HG02610 (cell line): ENCODE measurements at regions not wholly inside any gene's neighbourhood (a gene's known extent, or its start where the extent isn't known, plus 50 kb on each side); places are given as distances from the start of the nearest gene placed in this dataset.

Source experiments
- ATAC-seq: cut with Tn5 transposase; IDR thresholded peaks from one replicate; pipeline ENCODE4 v1.9.1; 2021; ENCODE audit warnings: mild to moderate bottlenecking, moderate library complexity; ENCODE audit not compliant: unreplicated experiment

DNA sequence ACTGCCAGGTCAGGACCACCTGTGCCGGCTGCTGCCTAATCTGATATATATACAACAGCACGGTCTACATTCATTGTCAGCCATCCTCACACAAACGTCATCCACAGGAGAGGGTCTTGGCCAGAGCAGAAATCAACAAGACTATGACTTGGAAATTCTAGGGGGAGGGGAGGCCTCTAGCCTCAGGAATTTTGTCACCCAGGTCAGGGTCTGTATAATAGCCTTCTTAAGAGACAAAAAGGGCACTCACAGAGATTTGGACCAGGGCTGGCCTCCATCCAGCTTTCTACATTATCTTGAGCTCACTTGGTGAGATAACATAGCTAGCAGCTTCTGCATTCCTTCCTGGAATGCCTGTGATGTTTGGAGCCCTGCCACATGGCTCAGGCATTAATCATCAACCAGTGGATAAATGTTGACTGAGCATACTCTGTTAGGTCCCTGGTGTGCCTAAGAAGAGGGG lies 50.4 kb upstream of the CTIF start:
- ATAC-seq, result no peak

DNA sequence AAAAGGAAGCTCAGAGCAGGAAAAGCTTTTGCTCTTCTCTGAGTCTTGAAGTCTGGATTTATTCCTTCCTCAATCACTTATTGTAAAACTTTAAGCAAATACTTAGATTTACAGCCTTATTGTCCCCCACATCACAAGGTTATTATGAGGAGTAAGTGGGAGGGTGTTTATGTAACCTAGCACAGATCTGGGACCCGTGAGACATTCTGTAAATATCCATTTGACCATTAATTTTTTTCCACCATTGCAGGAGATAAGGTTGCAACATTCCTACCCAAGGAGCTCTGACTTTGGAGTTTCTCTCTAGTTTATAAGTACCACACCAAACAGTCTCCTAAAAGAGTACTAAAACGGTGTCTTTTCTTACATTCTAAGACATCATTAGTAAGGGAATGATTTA lies 52.1 kb upstream of the CTIF start:
- no peak for ATAC-seq

DNA sequence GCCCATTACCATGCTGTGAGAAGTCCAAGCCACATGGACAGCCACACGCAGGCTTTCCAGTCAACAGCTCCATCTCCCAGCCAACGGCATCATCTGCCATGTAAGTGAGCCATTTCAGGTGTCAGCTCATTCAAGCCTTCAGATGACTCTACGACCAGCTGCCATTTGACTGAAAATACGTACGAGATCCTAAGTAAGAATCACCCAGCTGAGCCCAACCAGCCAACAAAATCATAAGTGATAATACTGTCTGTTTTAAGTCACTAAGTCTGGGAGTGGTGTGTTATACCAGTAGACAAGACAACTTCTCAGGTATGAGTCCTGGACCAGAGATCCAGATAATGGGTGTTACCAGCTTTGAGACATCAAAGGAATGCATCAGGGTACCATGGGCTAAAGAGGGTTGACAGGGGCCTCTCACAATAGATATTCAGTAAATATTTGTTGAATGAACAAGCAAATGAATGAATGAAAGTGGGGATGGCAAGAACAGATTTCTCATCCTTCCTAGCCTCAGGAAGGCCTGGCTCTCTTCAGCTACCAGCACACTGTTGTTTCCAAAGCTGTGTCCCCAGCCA lies 52.9 kb upstream of the CTIF start:
- no peak for ATAC-seq

DNA sequence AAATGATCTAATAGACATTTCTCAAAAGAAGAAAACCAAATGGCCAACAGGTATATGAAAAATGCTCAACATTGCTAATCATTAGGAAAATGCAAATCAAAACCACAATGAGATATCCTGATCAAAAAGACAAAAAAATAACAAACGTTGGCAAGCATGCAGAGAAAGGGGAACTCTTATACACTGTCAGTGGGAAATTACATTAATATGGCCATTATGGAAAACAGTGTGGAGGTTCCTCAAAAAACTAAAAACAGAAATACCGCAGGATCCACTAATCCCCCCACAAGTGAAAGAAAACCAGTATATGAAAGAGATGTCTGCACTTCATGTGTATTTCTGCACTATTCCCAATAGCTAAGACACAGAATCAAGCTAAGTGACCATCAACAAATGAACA lies 57.7 kb upstream of the CTIF start:
- ATAC-seq, result no peak

DNA sequence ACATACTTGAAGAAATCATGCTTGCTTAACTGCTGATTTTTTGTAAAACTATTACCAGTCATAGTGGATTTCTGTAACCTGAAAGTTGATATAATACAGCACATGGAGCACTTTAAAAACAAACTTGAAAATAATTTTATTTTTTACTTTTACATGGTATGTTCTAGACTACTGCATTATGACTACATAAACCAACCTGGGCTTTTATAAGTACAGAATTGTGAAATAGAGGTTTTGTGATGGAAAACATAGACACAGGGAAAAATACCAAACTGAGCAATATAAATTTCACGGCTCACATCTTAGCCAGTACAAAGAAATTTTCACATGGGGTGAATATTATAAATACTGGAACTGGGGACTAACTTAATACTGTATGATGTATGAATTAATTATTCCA lies 59.3 kb upstream of the CTIF start:
- ATAC-seq, result no peak

DNA sequence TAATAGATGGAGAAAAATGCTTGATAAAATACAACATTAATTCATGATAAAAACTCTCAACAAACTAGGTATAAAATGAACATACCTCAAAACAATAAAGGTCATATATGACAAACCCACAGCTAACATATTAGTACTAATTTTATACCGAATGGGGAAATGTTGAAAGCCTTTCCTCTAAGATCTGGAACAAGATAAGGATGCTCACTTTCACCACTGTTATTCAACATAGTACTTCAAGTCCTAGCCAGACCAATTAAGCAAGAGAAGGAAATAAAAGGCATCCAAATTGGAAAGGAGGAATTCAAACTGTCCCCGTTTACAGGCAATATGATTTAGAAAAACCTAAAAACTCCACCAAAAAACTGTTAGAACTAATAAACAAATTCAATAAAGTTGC lies 61.5 kb upstream of the CTIF start:
- ATAC-seq, result no peak

DNA sequence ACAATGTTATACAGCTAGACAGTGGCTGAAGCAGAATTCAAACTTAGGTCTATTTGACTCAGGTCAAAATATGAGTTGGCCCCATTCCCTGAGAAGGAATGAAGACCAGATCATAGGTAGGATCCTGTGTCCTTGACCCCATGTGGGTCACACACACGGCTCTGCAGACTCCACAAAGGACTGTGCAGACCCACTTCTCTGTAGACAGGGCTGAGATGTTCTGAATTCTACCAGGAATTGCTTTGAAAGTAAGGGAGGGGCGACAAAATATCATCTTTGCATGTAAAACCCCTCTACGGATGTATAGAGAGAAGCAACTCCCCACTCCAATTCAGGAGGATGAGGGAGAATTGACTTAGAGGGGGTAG lies 62.3 kb upstream of the CTIF start:
- ATAC-seq, result no peak

DNA sequence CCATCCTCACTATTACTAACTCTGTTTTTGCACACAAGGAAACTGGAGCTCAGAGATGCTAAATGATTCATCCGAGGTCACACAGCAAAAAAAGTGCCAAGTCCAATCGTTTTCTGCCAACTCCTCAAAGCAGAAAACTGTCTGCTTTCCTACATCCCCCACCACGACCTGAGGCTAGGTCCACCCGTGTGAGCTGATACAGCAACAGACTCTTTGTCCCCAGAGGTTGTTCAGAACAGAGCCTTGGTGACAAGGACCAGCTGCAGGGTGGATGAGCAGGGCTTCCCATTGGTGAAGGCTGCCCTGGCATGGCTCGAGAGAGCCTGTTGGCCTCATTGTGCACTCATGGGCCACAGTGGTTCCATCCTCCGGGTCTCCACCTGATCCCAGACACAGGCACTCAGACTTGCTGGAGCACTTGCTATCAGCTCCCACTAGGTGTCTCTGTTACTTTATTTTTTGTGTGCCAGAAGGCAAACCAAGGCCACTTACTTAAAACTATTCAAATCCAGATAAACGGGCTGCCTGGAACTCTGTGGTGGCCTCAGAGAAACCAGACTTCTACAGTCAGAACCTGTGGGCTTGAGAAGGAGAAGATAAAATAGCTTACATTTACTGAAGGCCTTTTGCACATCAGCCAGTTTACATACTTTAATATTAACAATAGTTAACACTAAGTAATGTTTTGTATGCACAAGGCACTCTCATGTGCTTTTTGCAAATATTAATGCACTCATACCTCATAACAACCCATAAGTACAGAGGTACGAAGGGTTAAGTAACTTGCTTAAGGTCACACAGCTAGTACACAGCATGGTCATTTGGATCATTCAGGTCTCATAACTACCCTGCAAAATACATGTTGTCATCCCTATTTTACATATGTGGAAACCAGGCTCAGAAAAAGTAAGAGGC lies 62.9 kb upstream of the CTIF start:
- ATAC-seq, result peak; percentile 59

DNA sequence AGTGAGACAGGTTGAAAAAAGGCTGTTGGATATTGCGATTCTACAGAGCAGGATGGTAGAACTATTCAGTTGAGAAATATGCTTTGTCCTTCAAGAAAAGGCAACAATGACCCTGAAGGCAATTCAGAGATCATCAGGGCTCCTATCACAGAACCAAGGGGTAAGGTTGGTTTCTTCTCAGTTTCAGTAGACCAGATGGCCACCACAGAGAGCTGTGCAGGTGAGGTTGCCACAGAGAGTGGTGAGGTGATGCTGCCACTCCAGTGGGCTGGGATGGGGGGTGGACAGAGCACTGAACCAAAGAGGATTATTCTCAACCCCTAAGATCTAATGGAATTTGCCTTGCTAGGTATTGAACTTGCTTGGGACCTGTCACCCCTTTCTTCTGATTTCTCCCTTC lies 64.6 kb upstream of the ZBTB7C start:
- ATAC-seq, result no peak

DNA sequence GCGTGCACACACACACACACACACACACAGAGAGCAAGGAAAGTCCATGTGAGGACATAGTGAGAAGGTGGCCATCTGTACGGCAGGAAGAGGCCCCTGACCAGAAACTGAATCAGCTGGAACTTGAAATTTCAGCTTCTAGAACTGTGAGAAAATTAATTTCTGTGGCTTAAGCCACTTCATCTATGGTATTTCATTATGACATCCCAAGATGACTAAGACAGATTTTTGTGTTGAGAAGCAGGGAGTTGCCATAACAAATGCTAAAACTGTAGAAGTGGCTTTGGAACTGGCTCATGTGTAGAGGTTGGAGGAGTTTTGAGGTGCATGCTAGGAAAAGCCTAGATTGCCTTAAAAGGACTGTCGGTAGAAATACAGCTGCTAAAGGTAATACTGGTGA lies 63.4 kb upstream of the ZBTB7C start:
- ATAC-seq, result no peak

DNA sequence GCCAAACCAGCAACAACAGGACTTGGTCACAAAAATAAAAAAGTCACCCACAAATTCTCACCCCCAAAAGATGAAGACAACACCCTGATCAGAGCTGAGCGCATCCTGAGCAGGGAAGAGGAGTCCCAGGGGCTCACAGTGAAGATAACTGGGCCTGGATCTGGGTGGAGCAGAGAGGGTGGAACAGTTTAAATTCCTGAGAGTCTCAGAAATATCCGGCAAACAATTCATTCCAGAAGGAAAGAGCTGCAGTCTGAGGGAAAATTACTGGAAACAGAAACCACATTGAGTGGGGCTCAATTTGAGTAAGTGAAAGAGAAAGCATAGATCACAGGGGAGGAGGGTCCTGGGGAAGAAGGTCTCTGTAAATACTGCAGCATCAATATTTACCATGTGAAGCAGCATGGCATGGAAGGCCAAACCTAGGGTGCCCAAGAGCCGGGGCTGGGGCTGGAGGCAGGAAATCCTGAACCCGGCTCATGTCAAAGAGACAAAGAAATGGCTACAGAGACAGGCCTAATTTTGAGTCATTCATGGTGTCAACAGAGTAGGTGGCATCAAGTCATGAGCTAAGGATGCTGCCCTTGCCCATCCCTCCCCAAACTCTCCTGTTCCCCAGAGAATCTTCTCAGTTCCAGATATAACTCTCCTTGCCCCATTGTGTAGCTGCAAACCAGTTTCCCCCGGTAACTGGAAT lies 61.4 kb upstream of the ZBTB7C start:
- ATAC-seq, result no peak

DNA sequence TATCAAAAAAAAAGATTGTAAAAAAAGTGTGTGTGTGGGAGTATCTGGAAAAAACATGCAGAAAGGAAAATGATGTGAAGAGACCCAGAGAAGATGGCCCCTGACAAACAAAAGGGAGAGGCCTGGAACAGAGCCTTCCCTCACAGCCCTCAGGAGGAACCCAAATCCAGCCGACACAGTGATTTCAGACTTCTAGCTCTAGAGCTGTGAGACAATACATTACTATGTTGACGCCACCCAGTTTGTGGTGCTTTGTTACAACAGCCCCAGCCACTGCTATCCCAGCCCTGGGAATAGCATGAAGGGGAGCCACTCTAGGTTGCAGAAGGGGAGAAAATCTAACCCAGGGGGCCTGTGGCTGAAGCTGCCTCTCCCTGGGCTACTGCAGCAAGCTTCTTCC lies 59.0 kb upstream of the ZBTB7C start:
- no peak for ATAC-seq

DNA sequence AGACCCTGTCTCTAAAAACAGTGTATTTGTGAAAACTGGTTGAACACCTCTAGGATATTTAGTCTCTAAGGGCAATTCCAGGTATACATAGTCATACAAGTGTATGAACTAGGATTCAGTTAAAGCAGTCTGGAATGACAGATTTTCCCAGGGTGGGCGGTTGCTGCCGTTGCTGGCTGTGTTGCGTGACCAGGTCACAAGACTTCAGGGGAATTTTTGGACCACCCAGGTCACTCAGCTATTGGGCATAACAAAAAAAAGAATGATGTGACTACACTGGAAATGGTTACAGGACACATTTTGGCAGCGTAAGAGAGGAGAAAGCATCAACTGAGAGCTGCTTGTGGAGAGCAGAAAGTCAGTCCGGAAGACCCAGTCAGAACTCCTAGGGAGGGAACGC lies 58.0 kb upstream of the ZBTB7C start:
- no peak for ATAC-seq

DNA sequence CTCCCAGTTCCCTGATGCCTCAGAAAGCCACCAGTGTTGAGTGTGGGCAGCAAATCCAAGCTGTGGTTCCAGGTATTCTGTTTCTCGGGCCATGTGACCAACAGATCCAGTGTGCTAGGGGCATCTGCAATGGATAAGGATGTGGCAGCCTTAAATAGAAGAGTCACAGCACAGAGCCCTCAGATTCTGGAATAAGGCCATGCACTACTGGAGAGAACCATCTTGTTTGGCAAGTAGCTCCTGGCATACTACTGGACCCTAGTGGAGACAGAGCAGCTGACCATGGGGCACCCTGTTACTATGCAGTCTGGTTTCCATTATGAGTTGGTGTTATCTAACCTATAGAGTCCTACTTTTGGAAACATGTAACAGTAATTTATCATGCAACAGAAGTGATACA lies 53.3 kb upstream of the ZBTB7C start:
- ATAC-seq, result no peak

DNA sequence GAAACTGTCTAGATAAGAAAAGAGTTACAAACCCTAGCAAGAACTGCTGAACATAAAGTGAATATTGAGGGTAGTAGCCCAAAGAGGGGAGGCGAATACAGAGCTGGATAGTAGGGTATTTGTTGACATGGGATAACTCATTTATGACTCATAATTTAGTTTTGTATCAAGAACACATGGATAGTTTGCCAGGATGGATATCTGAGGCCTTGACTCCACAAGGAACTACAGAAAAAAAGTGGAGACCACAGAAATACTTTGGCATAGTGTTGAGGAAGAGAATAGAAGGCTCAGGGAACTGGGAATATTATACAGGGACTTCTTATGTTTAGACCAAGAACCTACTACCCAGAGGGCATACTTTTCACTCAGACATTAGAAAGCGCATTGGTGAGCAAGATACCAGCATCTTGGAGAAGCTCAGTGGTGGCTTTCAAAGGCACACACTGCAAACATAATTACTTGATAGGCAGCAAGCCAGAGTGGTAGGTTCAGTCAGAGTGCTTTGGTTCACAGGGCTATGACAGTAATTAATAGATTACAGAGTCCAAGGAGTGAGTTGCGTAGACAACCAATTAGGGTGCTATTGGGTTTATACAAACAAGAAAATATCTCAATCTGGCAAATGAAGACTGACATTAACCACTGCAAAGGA lies 51.9 kb upstream of the ZBTB7C start:
- no peak for ATAC-seq

DNA sequence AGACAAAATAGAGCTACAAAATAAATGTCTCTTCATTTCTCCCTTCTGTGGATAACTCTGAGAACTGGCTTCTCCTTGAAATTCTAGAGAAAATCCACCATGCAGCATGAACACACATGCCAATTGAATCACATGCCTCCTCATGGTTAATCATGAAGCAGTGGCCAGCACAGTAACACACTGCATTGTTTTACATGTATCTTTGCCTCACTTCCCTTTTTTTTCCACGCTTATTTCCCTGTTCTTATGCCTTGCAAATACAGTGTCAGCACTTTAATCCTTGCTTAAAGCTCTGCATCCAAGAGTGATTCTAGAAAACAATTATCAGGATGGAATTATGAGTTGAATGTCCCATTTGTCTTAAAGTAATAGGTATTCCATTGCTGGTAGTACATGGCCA lies 50.3 kb upstream of the ZBTB7C start:
- ATAC-seq, result no peak

DNA sequence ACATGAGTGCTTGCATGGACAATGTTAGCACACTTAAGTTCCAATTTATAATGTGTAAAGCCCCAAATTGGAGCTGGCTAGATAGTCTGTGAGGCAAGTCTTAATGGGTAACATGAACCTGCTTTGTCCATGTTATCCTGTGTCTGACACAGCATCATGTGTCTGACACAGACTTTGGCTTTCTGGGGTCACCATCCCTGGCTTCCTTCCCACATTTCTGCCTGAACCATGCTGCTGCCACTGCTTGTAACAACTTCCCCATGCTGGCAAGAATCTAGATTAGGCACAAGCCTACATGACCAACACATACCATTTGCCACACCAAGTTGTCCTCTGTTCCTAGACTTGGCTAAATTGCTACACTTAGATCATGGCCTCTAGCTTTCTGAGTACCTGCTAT lies 49.8 kb upstream of the ZBTB7C start:
- no peak for ATAC-seq
